ENCODE measurements at regions not wholly inside any gene's neighbourhood (a gene's known extent, or its start where the extent isn't known, plus 50 kb on each side); places are given as distances from the start of the nearest gene placed in this dataset.

GRCh38 chr4:181745933-181746625 is 497.1 kb upstream of the TENM3 start:
- Histone ChIP-seq H2BK5ac (ENCODE audit: low read depth, low read length, poor library complexity, severe bottlenecking) (no peak overlapping the region), H2BK15ac (ENCODE audit: low read depth, poor library complexity, severe bottlenecking) (no peak overlapping the region), H2AFZ (ENCODE audit: low read depth, low read length) (no peak overlapping the region), H3K4me1 (ENCODE audit: control insufficient read depth, insufficient read depth, low read depth, low read length) (no peaks in the 10 kb centered on the region), H3K9me3 (ENCODE audit: control insufficient read depth, low read length) (no peaks in the 10 kb centered on the region), H3K36me3 (ENCODE audit: control insufficient read depth in 1 of 2, insufficient read depth in 2 of 2, low read depth in 1 of 2, low read length in 2 of 2) (no peaks in the 10 kb centered on the region), H3K18ac (ENCODE audit: low read depth in 1 of 2, low read length in 2 of 2) (no peak overlapping the region), H3K79me1 (replicated peaks; ENCODE audit: low read length, poor library complexity, severe bottlenecking) (no peaks in the 10 kb centered on the region), H2BK12ac (ENCODE audit: low read length in 2 of 2) (no peak overlapping the region), H2BK120ac (ENCODE audit: low read depth, low read length) (no peak overlapping the region), H3K23ac (ENCODE audit: low read length in 2 of 2) (no peak overlapping the region), H3K14ac (ENCODE audit: low read length in 2 of 2) (no peak overlapping the region), H3K4me3 (ENCODE audit: insufficient read depth in 1 of 2, low read depth in 1 of 2, low read length in 2 of 2) (no peak overlapping the region), H3K27me3 (ENCODE audit: control insufficient read depth in 1 of 2, insufficient read depth in 1 of 2, low read length in 2 of 2) (no peaks in the 10 kb centered on the region), H4K8ac (ENCODE audit: low read length) (no peak overlapping the region), H3K9ac (ENCODE audit: low read length) (no peak overlapping the region), H2AK5ac (ENCODE audit: low read length, severe bottlenecking) (no peak overlapping the region), H3K4ac (ENCODE audit: low read depth in 1 of 2, low read length in 2 of 2) (no peak overlapping the region), H4K91ac (ENCODE audit: low read length) (no peak overlapping the region), H3K27ac (ENCODE audit: low read length, poor library complexity, severe bottlenecking) (peak overlapping the region; percentile 4), H3K4me2 (ENCODE audit: low read length, poor library complexity, severe bottlenecking) (no peak overlapping the region)
- WGBS = 65% methylated on average over 1 of the region's 1 CpG
- no peak for DNase-seq

DNA sequence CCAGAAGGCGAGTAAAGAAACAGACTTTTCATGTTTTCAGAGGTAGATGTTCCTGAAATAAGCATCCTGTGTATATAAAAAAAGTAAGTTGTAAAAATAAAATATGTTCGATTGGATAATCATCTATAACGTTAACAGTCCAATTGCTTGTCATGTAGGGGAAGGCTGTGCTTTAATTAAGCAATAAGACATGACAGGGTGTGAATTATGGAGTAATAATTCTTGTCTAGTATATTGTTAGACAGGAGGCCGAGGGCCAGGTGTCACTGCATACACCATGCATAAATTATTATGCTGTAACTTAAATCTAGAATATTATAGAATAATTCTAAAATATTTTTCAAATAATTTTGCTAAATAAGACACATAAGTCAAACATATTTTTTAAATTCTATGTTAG is 494.6 kb upstream of the TENM3 start:
- Histone ChIP-seq H2BK120ac (ENCODE audit: low read depth, low read length) (no peak overlapping the region), H3K4ac (ENCODE audit: low read depth in 1 of 2, low read length in 2 of 2) (no peak overlapping the region)

GRCh38 chr4:181752516-181752915 is 490.7 kb upstream of the TENM3 start:
- H4K8ac ChIP-seq (ENCODE audit: low read length) = no peak overlapping the region
- H3K4me3 ChIP-seq (ENCODE audit: insufficient read depth in 1 of 2, low read depth in 1 of 2, low read length in 2 of 2) = no peak overlapping the region
- no peak overlapping the region for H3K23ac ChIP-seq (ENCODE audit: low read length in 2 of 2)
- DNase-seq = no peak
- no peak overlapping the region for H3K14ac ChIP-seq (ENCODE audit: low read length in 2 of 2)
- H3K79me1 ChIP-seq (replicated peaks; ENCODE audit: low read length, poor library complexity, severe bottlenecking) = no peaks in the 10 kb centered on the region
- H3K4me1 ChIP-seq (ENCODE audit: control insufficient read depth, insufficient read depth, low read depth, low read length) = peaks cover 3% of the 10 kb centered on the region
- no peak overlapping the region for H4K91ac ChIP-seq (ENCODE audit: low read length)
- H2BK120ac ChIP-seq (ENCODE audit: low read depth, low read length) = no peak overlapping the region
- H3K18ac ChIP-seq (ENCODE audit: low read depth in 1 of 2, low read length in 2 of 2) = no peak overlapping the region
- H2BK5ac ChIP-seq (ENCODE audit: low read depth, low read length, poor library complexity, severe bottlenecking) = no peak overlapping the region
- H2BK15ac ChIP-seq (ENCODE audit: low read depth, poor library complexity, severe bottlenecking) = no peak overlapping the region
- no peak overlapping the region for H2AFZ ChIP-seq (ENCODE audit: low read depth, low read length)
- H3K9me3 ChIP-seq (ENCODE audit: control insufficient read depth, low read length) = no peaks in the 10 kb centered on the region
- no peak overlapping the region for H3K27ac ChIP-seq (ENCODE audit: low read length, poor library complexity, severe bottlenecking)
- no peaks in the 10 kb centered on the region for H3K36me3 ChIP-seq (ENCODE audit: control insufficient read depth in 1 of 2, insufficient read depth in 2 of 2, low read depth in 1 of 2, low read length in 2 of 2)
- H2AK5ac ChIP-seq (ENCODE audit: low read length, severe bottlenecking) = no peak overlapping the region
- H3K9ac ChIP-seq (ENCODE audit: low read length) = peak overlapping the region; percentile 47
- H3K27me3 ChIP-seq (ENCODE audit: control insufficient read depth in 1 of 2, insufficient read depth in 1 of 2, low read length in 2 of 2) = no peaks in the 10 kb centered on the region
- no CpG with 5 or more reads among the region's 6 CpGs for WGBS
- H3K4me2 ChIP-seq (ENCODE audit: low read length, poor library complexity, severe bottlenecking) = no peak overlapping the region
- H2BK12ac ChIP-seq (ENCODE audit: low read length in 2 of 2) = no peak overlapping the region
- no peak overlapping the region for H3K4ac ChIP-seq (ENCODE audit: low read depth in 1 of 2, low read length in 2 of 2)

More for the DNA sequence above, 494.6 kb upstream of the TENM3 start:
- Histone ChIP-seq H4K8ac (ENCODE audit: low read length) (no peak overlapping the region), H3K36me3 (ENCODE audit: control insufficient read depth in 1 of 2, insufficient read depth in 2 of 2, low read depth in 1 of 2, low read length in 2 of 2) (no peaks in the 10 kb centered on the region), H3K9ac (ENCODE audit: low read length) (no peak overlapping the region), H3K4me1 (ENCODE audit: control insufficient read depth, insufficient read depth, low read depth, low read length) (no peaks in the 10 kb centered on the region), H2BK5ac (ENCODE audit: low read depth, low read length, poor library complexity, severe bottlenecking) (no peak overlapping the region), H3K23ac (ENCODE audit: low read length in 2 of 2) (no peak overlapping the region), H2BK12ac (ENCODE audit: low read length in 2 of 2) (no peak overlapping the region), H2BK15ac (ENCODE audit: low read depth, poor library complexity, severe bottlenecking) (no peak overlapping the region), H3K79me1 (replicated peaks; ENCODE audit: low read length, poor library complexity, severe bottlenecking) (no peaks in the 10 kb centered on the region), H3K4me3 (ENCODE audit: insufficient read depth in 1 of 2, low read depth in 1 of 2, low read length in 2 of 2) (no peak overlapping the region), H2AFZ (ENCODE audit: low read depth, low read length) (no peak overlapping the region), H3K18ac (ENCODE audit: low read depth in 1 of 2, low read length in 2 of 2) (no peak overlapping the region), H4K91ac (ENCODE audit: low read length) (no peak overlapping the region), H3K14ac (ENCODE audit: low read length in 2 of 2) (no peak overlapping the region), H3K4me2 (ENCODE audit: low read length, poor library complexity, severe bottlenecking) (no peak overlapping the region), H2AK5ac (ENCODE audit: low read length, severe bottlenecking) (no peak overlapping the region), H3K27ac (ENCODE audit: low read length, poor library complexity, severe bottlenecking) (no peak overlapping the region), H3K9me3 (ENCODE audit: control insufficient read depth, low read length) (no peaks in the 10 kb centered on the region), H3K27me3 (ENCODE audit: control insufficient read depth in 1 of 2, insufficient read depth in 1 of 2, low read length in 2 of 2) (no peaks in the 10 kb centered on the region)
- 62% methylated on average over 3 of the region's 4 CpGs for whole genome bisulfite sequencing
- DNase-seq = no peak

- no peak overlapping the region for H4K8ac ChIP-seq (ENCODE audit: low read length)
- H3K14ac ChIP-seq (ENCODE audit: low read length in 2 of 2) = no peak overlapping the region
- WGBS = 100% methylated on average over 3 of the region's 4 CpGs
- H3K9me3 ChIP-seq (ENCODE audit: control insufficient read depth, low read length) = no peaks in the 10 kb centered on the region
- H3K27me3 ChIP-seq (ENCODE audit: control insufficient read depth in 1 of 2, insufficient read depth in 1 of 2, low read length in 2 of 2) = no peaks in the 10 kb centered on the region
- H3K18ac ChIP-seq (ENCODE audit: low read depth in 1 of 2, low read length in 2 of 2) = no peak overlapping the region
- no peak overlapping the region for H2BK12ac ChIP-seq (ENCODE audit: low read length in 2 of 2)
- no peak overlapping the region for H2BK15ac ChIP-seq (ENCODE audit: low read depth, poor library complexity, severe bottlenecking)
- no peaks in the 10 kb centered on the region for H3K36me3 ChIP-seq (ENCODE audit: control insufficient read depth in 1 of 2, insufficient read depth in 2 of 2, low read depth in 1 of 2, low read length in 2 of 2)
- no peak overlapping the region for H2AFZ ChIP-seq (ENCODE audit: low read depth, low read length)
- H3K9ac ChIP-seq (ENCODE audit: low read length) = no peak overlapping the region
- no peaks in the 10 kb centered on the region for H3K79me1 ChIP-seq (replicated peaks; ENCODE audit: low read length, poor library complexity, severe bottlenecking)
- H4K91ac ChIP-seq (ENCODE audit: low read length) = no peak overlapping the region
- no peak overlapping the region for H3K27ac ChIP-seq (ENCODE audit: low read length, poor library complexity, severe bottlenecking)
- no peak overlapping the region for H2AK5ac ChIP-seq (ENCODE audit: low read length, severe bottlenecking)
- no peak overlapping the region for H2BK5ac ChIP-seq (ENCODE audit: low read depth, low read length, poor library complexity, severe bottlenecking)
- H3K23ac ChIP-seq (ENCODE audit: low read length in 2 of 2) = no peak overlapping the region
- H3K4me1 ChIP-seq (ENCODE audit: control insufficient read depth, insufficient read depth, low read depth, low read length) = peaks cover 3% of the 10 kb centered on the region
- no peak overlapping the region for H2BK120ac ChIP-seq (ENCODE audit: low read depth, low read length)
- no peak overlapping the region for H3K4me3 ChIP-seq (ENCODE audit: insufficient read depth in 1 of 2, low read depth in 1 of 2, low read length in 2 of 2)
- H3K4me2 ChIP-seq (ENCODE audit: low read length, poor library complexity, severe bottlenecking) = no peak overlapping the region
- no peak overlapping the region for H3K4ac ChIP-seq (ENCODE audit: low read depth in 1 of 2, low read length in 2 of 2)
- no peak for DNase-seq
Observed at GRCh38 chr4:181753207-181753606, 490.0 kb upstream of the TENM3 start.

Measured in mesenchymal stem cell (in vitro differentiated cells and primary cell).